K562 (cell line): ENCODE measurements at regions not wholly inside any gene's neighbourhood (a gene's known extent, or its start where the extent isn't known, plus 50 kb on each side); places are given as distances from the start of the nearest gene placed in this dataset.

ENCODE experiments used
- ATAC-seq: fragments of 200-7000 bp; cut with Tn5 transposase; 3 replicates; pipeline ENCODE4 v1.9.1; 2020; ENCODE audit warnings: moderate library complexity
- BruUV-seq: library from RNA; stranded (reverse); fragments of 400-500 nt; replicated peaks from 2 replicates; lab custom pipeline; 2021; lab: Mats Ljungman, UMichigan
- CTCF ChIA-PET: fragments of 300-600 bp; formaldehyde crosslinking; extraction: SDS; loops from one replicate; lab custom pipeline; 2021; ENCODE audit warnings: low intra/inter-chr PET ratio; lab: Yijun Ruan, JAX
- POLR2A ChIA-PET: fragments of 300-600, 350-650 bp; sonication (Branson Sonifier 250); formaldehyde crosslinking; extraction: SDS; loops from one replicate; lab custom pipeline; 2021; ENCODE audit warnings: antibody characterized with exemption, inconsistent platforms; lab: Yijun Ruan, JAX
- DNase-seq, 4 experiments: peaks; one replicate each; pipeline versions ENCODE4 v3.0.0 to v3.0.0-alpha.2; 2011 to 2018; ENCODE audit warnings: low spot score in 3 of 4, mixed read lengths in 3 of 4; ENCODE audit errors: extremely low read depth in 1 of 4
- FAIRE-seq: peaks from 2 replicates; lab custom pipeline; 2011; peaks lifted over from hg19 to GRCh38; lab: Jason Lieb, UNC
- H2AFZ ChIP-seq: 2 replicates; pipeline ENCODE4 v1.6.0; 2011; ENCODE audit warnings: low read depth, low read length, control low read depth, inconsistent platforms
- H3K27ac ChIP-seq: fragments of 200-600 bp; 3 replicates; pipeline ENCODE4 v1.8.0; 2011; ENCODE audit warnings: low read depth, mild to moderate bottlenecking, control low read depth, inconsistent platforms, low read length, moderate library complexity, mixed read lengths; ENCODE audit errors: extremely low read depth
- H3K27me3 ChIP-seq, 2 experiments: fragments of 300-600 bp in 1 of 2; 2 replicates in 1 of 2; 3 replicates in 1 of 2; pipeline versions ENCODE4 v1.6.0 to v1.8.0; 2011; ENCODE audit warnings: inconsistent platforms in 2 of 2, low read length in 2 of 2, mild to moderate bottlenecking in 1 of 2, mixed read lengths in 1 of 2, moderate library complexity in 1 of 2; ENCODE audit not compliant: control insufficient read depth in 2 of 2, insufficient read depth in 2 of 2
- H3K36me3 ChIP-seq: fragments of 300-600 bp; 3 replicates; pipeline ENCODE4 v1.8.0; 2011; ENCODE audit warnings: mild to moderate bottlenecking, low read length, inconsistent platforms; ENCODE audit not compliant: control insufficient read depth, insufficient read depth
- H3K4me1 ChIP-seq, 2 experiments: fragments of 200-600 bp in 1 of 2; replicated peaks in 1 of 2; 2 replicates in 1 of 2; 3 replicates in 1 of 2; pipeline versions ENCODE4 v1.5.1 to v1.8.0; 2011; ENCODE audit warnings: inconsistent platforms in 2 of 2, low read length in 2 of 2, mild to moderate bottlenecking in 1 of 2, mixed read lengths in 1 of 2, moderate library complexity in 1 of 2; ENCODE audit not compliant: control insufficient read depth in 2 of 2, insufficient read depth in 2 of 2
- H3K4me2 ChIP-seq: 2 replicates; pipeline ENCODE4 v1.6.1; 2011; ENCODE audit warnings: low read length, control low read depth, inconsistent platforms, mixed read lengths; ENCODE audit not compliant: insufficient read depth
- H3K4me3 ChIP-seq: fragments of 200-600 bp; sonication (generic), shearing (Covaris generic); 2 replicates; pipeline ENCODE4 v1.5.1; 2016; ENCODE audit warnings: control low read depth, inconsistent platforms
- H3K79me2 ChIP-seq: fragments of 200-600 bp; 3 replicates; pipeline ENCODE4 v1.8.0; 2011; ENCODE audit warnings: low read length, inconsistent platforms; ENCODE audit not compliant: control insufficient read depth, insufficient read depth
- H3K9ac ChIP-seq, 2 experiments: 2 replicates each; pipeline versions ENCODE4 v1.6.0 to v1.6.1; 2011; ENCODE audit warnings: low read depth in 2 of 2, low read length in 2 of 2, control low read depth in 1 of 2, inconsistent platforms in 1 of 2, mild to moderate bottlenecking in 1 of 2, mixed read lengths in 1 of 2; ENCODE audit not compliant: insufficient read depth in 1 of 2
- H3K9me1 ChIP-seq: one replicate; pipeline ENCODE4 v1.6.0; 2011; ENCODE audit warnings: inconsistent platforms, mild to moderate bottlenecking, low read length, moderate library complexity; ENCODE audit not compliant: control insufficient read depth, insufficient read depth
- H3K9me3 ChIP-seq: replicated peaks from 2 replicates; pipeline ENCODE4 v1.5.1; 2011; ENCODE audit warnings: low read depth, low read length, inconsistent platforms; ENCODE audit not compliant: control insufficient read depth, insufficient read depth
- H4K20me1 ChIP-seq: replicated peaks from 2 replicates; pipeline ENCODE4 v1.6.1; 2011; ENCODE audit warnings: low read length, inconsistent platforms, mixed read lengths; ENCODE audit not compliant: control insufficient read depth, insufficient read depth
- CBFA2T3 ChIP-seq: fragments of 450-650 bp; IDR thresholded peaks from 2 replicates; pipeline ENCODE4 v1.6.1; 2017
- ESRRB ChIP-seq: fragments of 250-450 bp; sonication (Bioruptor Pico); IDR thresholded peaks from 2 replicates; pipeline ENCODE4 v1.5.0; 2020; ENCODE audit warnings: mild to moderate bottlenecking, moderate library complexity, borderline replicate concordance
- HMGN3 ChIP-seq: IDR thresholded peaks from 2 replicates; pipeline ENCODE4 v1.6.1; 2011; ENCODE audit warnings: borderline replicate concordance, low read depth, mild to moderate bottlenecking, mixed read lengths, low read length; ENCODE audit not compliant: insufficient read length; ENCODE audit errors: extremely low read depth
- KDM5B ChIP-seq: fragments of 200-600 bp; sonication (generic); IDR thresholded peaks from 2 replicates; pipeline ENCODE4 v1.6.1; 2012; ENCODE audit warnings: low read depth, mild to moderate bottlenecking, moderate library complexity, low read length, control low read depth, inconsistent platforms; ENCODE audit not compliant: insufficient replicate concordance
- NFATC3 ChIP-seq: fragments of 450-650 bp; IDR thresholded peaks from 2 replicates; pipeline ENCODE4 v1.6.1; 2017; ENCODE audit warnings: mild to moderate bottlenecking
- NRF1 ChIP-seq, 2 experiments: fragments of 450-650 bp; IDR thresholded peaks in 1 of 2; conservative IDR thresholded peaks in 1 of 2; 2 replicates each; pipeline ENCODE4 v1.6.1; 2014; ENCODE audit warnings: mild to moderate bottlenecking in 2 of 2
- PRPF4 ChIP-seq: fragments of 200-400 bp; formaldehyde crosslinking; IDR thresholded peaks from one replicate; pipeline ENCODE4 v1.6.1; 2017; ENCODE audit warnings: low read length, low read depth, mild to moderate bottlenecking; ENCODE audit not compliant: insufficient read depth, poor library complexity, severe bottlenecking
- RERE ChIP-seq: sonication (generic); formaldehyde crosslinking; IDR thresholded peaks from 2 replicates; pipeline ENCODE4 v1.8.0; 2023; ENCODE audit warnings: missing genetic modification reagents, mild to moderate bottlenecking, borderline replicate concordance
- SUPT5H ChIP-seq: fragments of 450-650 bp; IDR thresholded peaks from 2 replicates; pipeline ENCODE4 v1.6.1; 2016
- TCFL5 ChIP-seq: fragments of 250-450 bp; sonication (Bioruptor Pico); conservative IDR thresholded peaks from 2 replicates; pipeline ENCODE4 v1.6.1; 2021; ENCODE audit warnings: mild to moderate bottlenecking, moderate library complexity, matching md5 sums
- ZNF146 ChIP-seq: IDR thresholded peaks from one replicate; pipeline ENCODE4 v1.6.1; 2018; ENCODE audit warnings: missing compliant biosample characterization; ENCODE audit not compliant: unreplicated experiment
- ZNF217 ChIP-seq: sonication (generic); formaldehyde crosslinking; IDR thresholded peaks from 2 replicates; pipeline ENCODE4 v1.8.0; 2022; ENCODE audit warnings: mild to moderate bottlenecking, missing genetic modification reagents
- ZNF444 ChIP-seq: fragments of 250-450 bp; sonication (Bioruptor Pico); IDR thresholded peaks from 2 replicates; pipeline ENCODE4 v1.4.0; 2020; ENCODE audit warnings: mild to moderate bottlenecking, moderate library complexity
- WGBS: fragments of 100-300 bp; shearing (Covaris generic); methylation state at CpG from one replicate; pipeline ENCODE4 v1.1.6; 2016; ENCODE audit warnings: low coverage, mixed read lengths; ENCODE audit not compliant: insufficient coverage; ENCODE audit errors: missing lambda C conversion rate; 5-methylcytosine and 5-hydroxymethylcytosine counted together
- in situ Hi-C: fragments of 300-500 bp; cut with MboI; formaldehyde crosslinking; loops from 4 replicates; pipeline ENCODE4 v1.15.0; 2018; ENCODE audit warnings: inconsistent platforms, mixed read lengths
- intact Hi-C: fragments of 100-400 bp; cut with micrococcal nuclease; formaldehyde crosslinking; loops from 2 replicates; pipeline ENCODE4 v1.14.2; 2022

GRCh38 chr4:185916231-185916630 lies 104.2 kb upstream of the SORBS2 start:
- Histone ChIP-seq H4K20me1 (no peaks in the 10 kb centered on the region), H2AFZ (no peak overlapping the region), H3K79me2 (no peaks in the 10 kb centered on the region), H3K9me3 (no peaks in the 10 kb centered on the region), H3K27ac (no peak overlapping the region), H3K9me1 (no peaks in the 10 kb centered on the region), H3K9ac (no peak overlapping the region), H3K4me3 (no peak overlapping the region), H3K4me2 (no peak overlapping the region), H3K36me3 (no peaks in the 10 kb centered on the region), H3K4me1 (no peaks in the 10 kb centered on the region), H3K27me3 (no peaks in the 10 kb centered on the region; a peak in 1 of 5 replicates)
- DNase-seq (no peak), ATAC-seq (no peak), FAIRE-seq (no peak)
- WGBS, result 0% methylated on average over 4 of the region's 4 CpGs
- POLR2A ChIA-PET, result interaction anchor here (0.6 kb wide), 1 partner anchor 365 kb away, joined by 3 read pairs; no protein-coding TSS in a partner anchor
- intact Hi-C loops (no loop called here), in situ Hi-C loops (no loop called here)
- CTCF ChIA-PET, result no interaction called here
- BruUV-seq, result no TSS peak
- no peak for TF ChIP-seq ESRRB
- no peak for TF ChIP-seq ZNF444 (CRISPR knock-in tag)
- TF ChIP-seq TCFL5 (CRISPR knock-in tag), result no peak
- TF ChIP-seq CBFA2T3, result no peak
- no peak for TF ChIP-seq HMGN3
- TF ChIP-seq ZNF217, result no peak
- TF ChIP-seq NRF1 (conservative IDR thresholded peaks at IDR 0.05 in 1 of 2, IDR thresholded peaks at IDR 0.05 in 1 of 2), result no peak

GRCh38 chr4:185916683-185917082 lies 104.7 kb upstream of the SORBS2 start:
- Histone ChIP-seq H4K20me1 (no peaks in the 10 kb centered on the region), H3K9ac (no peak overlapping the region), H3K9me1 (no peaks in the 10 kb centered on the region), H2AFZ (no peak overlapping the region), H3K4me1 (no peaks in the 10 kb centered on the region), H3K4me3 (no peak overlapping the region), H3K27me3 (no peaks in the 10 kb centered on the region; a peak in 1 of 5 replicates), H3K27ac (no peak overlapping the region), H3K36me3 (no peaks in the 10 kb centered on the region), H3K79me2 (no peaks in the 10 kb centered on the region), H3K9me3 (no peaks in the 10 kb centered on the region), H3K4me2 (no peak overlapping the region)
- FAIRE-seq (no peak), DNase-seq (no peak), ATAC-seq (no peak)
- BruUV-seq, result no TSS peak
- ChIA-PET CTCF (no interaction called here), POLR2A (no interaction called here)
- WGBS, result 1% methylated on average over 4 of the region's 4 CpGs
- intact Hi-C loops, result no loop called here
- in situ Hi-C loops, result no loop called here
- TF ChIP-seq SUPT5H (no peak), PRPF4 (no peak), RERE (no peak), ZNF146 (CRISPR knock-in tag) (no peak), KDM5B (no peak), NFATC3 (no peak)
